Parathyroid adenoma (tissue), 2 donors: ENCODE measurements at regions not wholly inside any gene's neighbourhood (a gene's known extent, or its start where the extent isn't known, plus 50 kb on each side); places are given as distances from the start of the nearest gene placed in this dataset.

Experiments
- H2AFZ ChIP-seq: fragments of 300-600 bp; sonication (generic); one replicate; pipeline ENCODE4 v1.7.0; 2017; ENCODE audit warnings: antibody characterized with exemption, mild to moderate bottlenecking
- H3K27ac ChIP-seq: fragments of 300-600 bp; sonication (generic); one replicate; pipeline ENCODE4 v1.7.0; 2017
- H3K27me3 ChIP-seq: fragments of 300-600 bp; sonication (generic); one replicate; pipeline ENCODE4 v1.7.0; 2017; ENCODE audit warnings: low read length; ENCODE audit not compliant: control insufficient read depth, insufficient read depth
- H3K36me3 ChIP-seq: fragments of 300-600 bp; sonication (generic); one replicate; pipeline ENCODE4 v1.7.0; 2017; ENCODE audit warnings: low read length; ENCODE audit not compliant: control insufficient read depth, insufficient read depth
- H3K4me1 ChIP-seq: fragments of 300-600 bp; sonication (generic); one replicate; pipeline ENCODE4 v1.7.0; 2017; ENCODE audit warnings: control low read depth
- H3K4me2 ChIP-seq: fragments of 300-600 bp; sonication (generic); one replicate; pipeline ENCODE4 v1.7.0; 2017; ENCODE audit warnings: low read length
- H3K4me3 ChIP-seq: fragments of 300-600 bp; sonication (generic); one replicate; pipeline ENCODE4 v1.7.0; 2017; ENCODE audit warnings: low read depth, low read length
- H3K79me2 ChIP-seq: fragments of 300-600 bp; sonication (generic); one replicate; pipeline ENCODE4 v1.7.0; 2017; ENCODE audit warnings: control low read depth
- H3K9ac ChIP-seq: fragments of 300-600 bp; sonication (generic); one replicate; pipeline ENCODE4 v1.7.0; 2017; ENCODE audit warnings: mild to moderate bottlenecking
- H3K9me3 ChIP-seq: fragments of 300-600 bp; sonication (generic); one replicate; pipeline ENCODE4 v1.7.0; 2017; ENCODE audit warnings: low read length; ENCODE audit not compliant: control insufficient read depth
- CTCF ChIP-seq: fragments of 300-600 bp; sonication (generic); IDR thresholded peaks from one replicate; pipeline ENCODE4 v1.7.0; 2017; ENCODE audit warnings: antibody characterized with exemption, mild to moderate bottlenecking
- donor health status: primary hyperparathyroidism.

- no peak for TF ChIP-seq CTCF
- H3K36me3 ChIP-seq, result no peaks in the 10 kb centered on the region
- no peak overlapping the region for H3K4me3 ChIP-seq
- no peak overlapping the region for H3K9ac ChIP-seq
- H2AFZ ChIP-seq, result no peak overlapping the region
- H3K27me3 ChIP-seq, result no peaks in the 10 kb centered on the region
- H3K4me2 ChIP-seq, result no peak overlapping the region
- H3K79me2 ChIP-seq, result no peaks in the 10 kb centered on the region
- no peak overlapping the region for H3K27ac ChIP-seq
- no peaks in the 10 kb centered on the region for H3K9me3 ChIP-seq
- H3K4me1 ChIP-seq, result no peaks in the 10 kb centered on the region
Measured at GRCh38 chr6:169160091-169160854, 93.4 kb downstream of the THBS2 start.

- Histone ChIP-seq H3K4me1 (no peaks in the 10 kb centered on the region), H2AFZ (no peak overlapping the region), H3K27ac (no peak overlapping the region), H3K9ac (no peak overlapping the region), H3K4me3 (no peak overlapping the region), H3K79me2 (no peaks in the 10 kb centered on the region), H3K4me2 (no peak overlapping the region), H3K27me3 (no peaks in the 10 kb centered on the region), H3K36me3 (no peaks in the 10 kb centered on the region), H3K9me3 (no peaks in the 10 kb centered on the region)
- TF ChIP-seq CTCF, result no peak
Measured at GRCh38 chr6:169159331-169159730, 94.3 kb downstream of the THBS2 start.

GRCh38 chr6:169158691-169159090, 95.0 kb downstream of the THBS2 start:
- no peak overlapping the region for H3K4me3 ChIP-seq
- TF ChIP-seq CTCF, result no peak
- no peaks in the 10 kb centered on the region for H3K27me3 ChIP-seq
- H3K79me2 ChIP-seq, result no peaks in the 10 kb centered on the region
- H3K4me1 ChIP-seq, result no peaks in the 10 kb centered on the region
- H2AFZ ChIP-seq, result no peak overlapping the region
- H3K9ac ChIP-seq, result no peak overlapping the region
- H3K36me3 ChIP-seq, result no peaks in the 10 kb centered on the region
- no peak overlapping the region for H3K27ac ChIP-seq
- no peaks in the 10 kb centered on the region for H3K9me3 ChIP-seq
- no peak overlapping the region for H3K4me2 ChIP-seq

GRCh38 chr6:169158174-169158573, 95.5 kb downstream of the THBS2 start:
- H3K27ac ChIP-seq, result no peak overlapping the region
- no peaks in the 10 kb centered on the region for H3K36me3 ChIP-seq
- no peaks in the 10 kb centered on the region for H3K9me3 ChIP-seq
- no peak overlapping the region for H2AFZ ChIP-seq
- no peak overlapping the region for H3K9ac ChIP-seq
- H3K4me3 ChIP-seq, result no peak overlapping the region
- no peak overlapping the region for H3K4me2 ChIP-seq
- H3K4me1 ChIP-seq, result no peaks in the 10 kb centered on the region
- H3K79me2 ChIP-seq, result no peaks in the 10 kb centered on the region
- no peaks in the 10 kb centered on the region for H3K27me3 ChIP-seq
- TF ChIP-seq CTCF, result no peak
